ENCODE measurements at regions not wholly inside any gene's neighbourhood (a gene's known extent, or its start where the extent isn't known, plus 50 kb on each side); places are given as distances from the start of the nearest gene placed in this dataset.

DNA sequence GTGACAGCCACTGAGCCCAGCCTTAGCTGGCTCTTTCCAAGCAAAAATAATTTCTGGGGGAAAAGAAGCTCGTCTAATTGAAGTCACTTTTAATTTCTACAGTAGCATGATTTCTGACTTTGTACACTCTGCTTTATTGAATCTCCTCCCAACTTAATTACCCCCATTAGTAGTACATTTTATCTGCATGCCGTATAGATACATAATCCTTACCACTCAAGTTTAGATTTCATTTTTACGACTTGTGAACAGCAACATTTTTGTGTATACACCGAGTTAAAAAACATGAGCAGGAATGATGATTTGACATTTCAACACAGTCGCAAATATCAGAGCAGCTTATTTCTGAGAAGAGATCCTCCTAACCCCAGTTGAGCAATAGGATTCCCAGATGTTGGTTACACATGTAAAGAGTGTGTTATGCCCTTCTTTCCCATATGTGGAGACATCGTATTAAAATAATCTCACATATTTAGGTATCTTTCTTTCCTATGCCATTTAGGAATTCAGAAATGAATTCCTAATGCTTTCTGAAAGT, 127.3 kb upstream of the MTHFD1L start:
- H3K79me2 ChIP-seq (ENCODE audit: control insufficient read depth, insufficient read depth, low read length), result no peaks in the 10 kb centered on the region
- ChIA-PET POLR2A (interaction anchor here (0.7 kb wide), 2 partner anchors 8 to 19 kb away, joined by 3 read pairs; no protein-coding TSS in a partner anchor), CTCF (interaction anchor here (2.6 kb wide), 1 partner anchor 320 kb away, joined by 14 read pairs; no protein-coding TSS in a partner anchor)
- H3K4me1 ChIP-seq (ENCODE audit: control insufficient read depth, extremely low read depth, insufficient read depth, low read length), result no peaks in the 10 kb centered on the region
- no peak overlapping the region for H3K9ac ChIP-seq (replicated peaks; ENCODE audit: extremely low read depth, insufficient read depth, low read length)
- no peak overlapping the region for H3K27ac ChIP-seq (ENCODE audit: insufficient read depth, low read depth, low read length)
- peaks cover 0 to 4% of the 10 kb centered on the region in 2 experiments for H3K36me3 ChIP-seq (ENCODE audit: control insufficient read depth in 2 of 2, extremely low read depth in 1 of 2, insufficient read depth in 2 of 2, low read length in 2 of 2)
- no peaks in the 10 kb centered on the region for H3K9me3 ChIP-seq (replicated peaks; ENCODE audit: control insufficient read depth, insufficient read depth, low read length)
- intact Hi-C loops (cut with micrococcal nuclease), result no loop called here
- dilution Hi-C loops (cut with MboI; ENCODE audit: extremely low pct_ligation_motif_present, low sequenced_read_pairs), result no loop called here
- no peak overlapping the region for H3K4me2 ChIP-seq (ENCODE audit: insufficient read depth, low read length)
- H2AFZ ChIP-seq (ENCODE audit: low read depth, low read length), result no peak overlapping the region
- H4K20me1 ChIP-seq (replicated peaks; ENCODE audit: control insufficient read depth, extremely low read depth, insufficient read depth, low read length), result no peaks in the 10 kb centered on the region
- BruUV-seq (replicated peaks), result no TSS peak
- FAIRE-seq (no peak), DNase-seq (ENCODE audit: low read depth, low spot score) (no peak)
- H3K9me1 ChIP-seq (replicated peaks; ENCODE audit: control insufficient read depth, extremely low read depth, insufficient read depth, low read length), result no peaks in the 10 kb centered on the region
- no peak overlapping the region for H3K4me3 ChIP-seq (replicated peaks in 1 of 3; ENCODE audit: insufficient read depth in 1 of 3, low read depth in 1 of 3, low read length in 3 of 3)
- TF ChIP-seq POLR2AphosphoS5 (IDR thresholded peaks at IDR 0.05; ENCODE audit: insufficient read depth, low read depth, low read length), result no peak
- TF ChIP-seq FOS (IDR thresholded peaks at IDR 0.05; ENCODE audit: borderline replicate concordance, insufficient read depth, low read length), result no peak
- TF ChIP-seq GATA2 (IDR thresholded peaks at IDR 0.05; ENCODE audit: insufficient read depth, insufficient read length, low read depth, low read length), result no peak
- TF ChIP-seq POLR2A (IDR thresholded peaks at IDR 0.05; ENCODE audit: low read depth, low read length), result no peak
- no peak for TF ChIP-seq JUN (IDR thresholded peaks at IDR 0.05; ENCODE audit: borderline replicate concordance, insufficient read depth, insufficient read length, low read depth)
- no peak for TF ChIP-seq MYC (IDR thresholded peaks at IDR 0.05; ENCODE audit: low read depth, low read length)
- TF ChIP-seq, protein P1, sequence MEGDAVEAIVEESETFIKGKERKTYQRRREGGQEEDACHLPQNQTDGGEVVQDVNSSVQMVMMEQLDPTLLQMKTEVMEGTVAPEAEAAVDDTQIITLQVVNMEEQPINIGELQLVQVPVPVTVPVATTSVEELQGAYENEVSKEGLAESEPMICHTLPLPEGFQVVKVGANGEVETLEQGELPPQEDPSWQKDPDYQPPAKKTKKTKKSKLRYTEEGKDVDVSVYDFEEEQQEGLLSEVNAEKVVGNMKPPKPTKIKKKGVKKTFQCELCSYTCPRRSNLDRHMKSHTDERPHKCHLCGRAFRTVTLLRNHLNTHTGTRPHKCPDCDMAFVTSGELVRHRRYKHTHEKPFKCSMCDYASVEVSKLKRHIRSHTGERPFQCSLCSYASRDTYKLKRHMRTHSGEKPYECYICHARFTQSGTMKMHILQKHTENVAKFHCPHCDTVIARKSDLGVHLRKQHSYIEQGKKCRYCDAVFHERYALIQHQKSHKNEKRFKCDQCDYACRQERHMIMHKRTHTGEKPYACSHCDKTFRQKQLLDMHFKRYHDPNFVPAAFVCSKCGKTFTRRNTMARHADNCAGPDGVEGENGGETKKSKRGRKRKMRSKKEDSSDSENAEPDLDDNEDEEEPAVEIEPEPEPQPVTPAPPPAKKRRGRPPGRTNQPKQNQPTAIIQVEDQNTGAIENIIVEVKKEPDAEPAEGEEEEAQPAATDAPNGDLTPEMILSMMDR (IDR thresholded peaks at IDR 0.05; ENCODE audit: extremely low read depth in 1 of 2, insufficient read depth in 1 of 2, low read depth in 1 of 2, low read length in 2 of 2), result no peak
- TF ChIP-seq, protein P2, sequence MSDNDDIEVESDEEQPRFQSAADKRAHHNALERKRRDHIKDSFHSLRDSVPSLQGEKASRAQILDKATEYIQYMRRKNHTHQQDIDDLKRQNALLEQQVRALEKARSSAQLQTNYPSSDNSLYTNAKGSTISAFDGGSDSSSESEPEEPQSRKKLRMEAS (IDR thresholded peaks at IDR 0.05; ENCODE audit: insufficient read depth, insufficient read length), result no peak
- TF ChIP-seq EZH2 (IDR thresholded peaks at IDR 0.05; ENCODE audit: borderline replicate concordance, low read depth, low read length, severe bottlenecking), result no peak
- H3K27me3 ChIP-seq (ENCODE audit: control insufficient read depth in 2 of 2, insufficient read depth in 2 of 2, low read length in 2 of 2), result no peaks in the 10 kb centered on the region

Measured in endothelial cell of umbilical vein (primary cell).